Epithelial cell of esophagus (primary cell): ENCODE measurements at regions not wholly inside any gene's neighbourhood (a gene's known extent, or its start where the extent isn't known, plus 50 kb on each side); places are given as distances from the start of the nearest gene placed in this dataset.

Source experiments
- DNase-seq: peaks from one replicate; pipeline ENCODE4 v3.0.0; 2010; ENCODE audit warnings: low read depth
- H3K4me3 ChIP-seq: 2 replicates; pipeline ENCODE4 v1.5.1; 2011; ENCODE audit warnings: mild to moderate bottlenecking, low read length, control low read depth
- TF ChIP-seq, protein P1 (sequence below): IDR thresholded peaks from 2 replicates; pipeline ENCODE4 v1.5.1; 2011; ENCODE audit warnings: low read depth, mild to moderate bottlenecking, low read length, control low read depth, inconsistent platforms; ENCODE audit not compliant: insufficient read depth; ENCODE audit errors: missing control alignments

DNA sequence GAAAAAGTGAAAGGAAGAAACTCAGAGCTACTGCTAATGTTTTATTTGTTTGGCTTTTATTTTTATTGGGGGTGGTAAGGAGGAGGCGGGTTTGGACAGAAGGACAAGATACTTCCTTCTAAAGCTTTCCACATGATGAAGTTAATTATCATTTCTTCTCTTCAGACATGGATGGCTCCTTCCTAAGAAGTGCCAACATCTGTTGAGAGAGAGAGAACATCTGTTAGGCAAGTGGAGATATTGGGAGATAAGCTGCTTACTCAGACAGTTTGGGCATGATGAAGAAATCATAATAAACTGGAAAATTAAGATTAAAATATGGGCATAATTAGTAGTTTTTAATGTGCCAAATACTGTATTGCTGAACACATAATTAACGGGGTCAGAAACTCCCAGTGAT, 535.7 kb upstream of the INTU start:
- DNase-seq = no peak
- H3K4me3 ChIP-seq = no peak overlapping the region
- TF ChIP-seq, protein P1, sequence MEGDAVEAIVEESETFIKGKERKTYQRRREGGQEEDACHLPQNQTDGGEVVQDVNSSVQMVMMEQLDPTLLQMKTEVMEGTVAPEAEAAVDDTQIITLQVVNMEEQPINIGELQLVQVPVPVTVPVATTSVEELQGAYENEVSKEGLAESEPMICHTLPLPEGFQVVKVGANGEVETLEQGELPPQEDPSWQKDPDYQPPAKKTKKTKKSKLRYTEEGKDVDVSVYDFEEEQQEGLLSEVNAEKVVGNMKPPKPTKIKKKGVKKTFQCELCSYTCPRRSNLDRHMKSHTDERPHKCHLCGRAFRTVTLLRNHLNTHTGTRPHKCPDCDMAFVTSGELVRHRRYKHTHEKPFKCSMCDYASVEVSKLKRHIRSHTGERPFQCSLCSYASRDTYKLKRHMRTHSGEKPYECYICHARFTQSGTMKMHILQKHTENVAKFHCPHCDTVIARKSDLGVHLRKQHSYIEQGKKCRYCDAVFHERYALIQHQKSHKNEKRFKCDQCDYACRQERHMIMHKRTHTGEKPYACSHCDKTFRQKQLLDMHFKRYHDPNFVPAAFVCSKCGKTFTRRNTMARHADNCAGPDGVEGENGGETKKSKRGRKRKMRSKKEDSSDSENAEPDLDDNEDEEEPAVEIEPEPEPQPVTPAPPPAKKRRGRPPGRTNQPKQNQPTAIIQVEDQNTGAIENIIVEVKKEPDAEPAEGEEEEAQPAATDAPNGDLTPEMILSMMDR = no peak

DNA sequence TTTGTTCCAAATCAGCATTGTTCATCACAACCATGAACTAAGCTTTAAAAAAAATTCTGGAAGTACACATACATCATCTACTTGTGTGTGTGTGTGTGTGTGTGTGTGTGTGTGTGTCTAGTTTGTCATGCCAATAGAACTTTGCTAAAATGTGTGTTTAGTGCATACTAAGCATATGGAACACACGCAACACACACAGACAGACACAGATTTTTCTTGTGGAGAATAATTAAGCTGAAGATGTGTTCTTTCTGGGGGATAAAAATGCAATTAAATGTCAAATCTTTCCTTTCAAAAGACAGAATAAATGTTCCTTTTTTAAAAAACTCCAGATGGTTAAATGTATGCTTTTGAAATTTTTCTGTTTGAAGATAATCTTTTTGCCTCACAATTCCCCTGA, 530.4 kb upstream of the INTU start:
- TF ChIP-seq, protein P1 = no peak
- no peak overlapping the region for H3K4me3 ChIP-seq

DNA sequence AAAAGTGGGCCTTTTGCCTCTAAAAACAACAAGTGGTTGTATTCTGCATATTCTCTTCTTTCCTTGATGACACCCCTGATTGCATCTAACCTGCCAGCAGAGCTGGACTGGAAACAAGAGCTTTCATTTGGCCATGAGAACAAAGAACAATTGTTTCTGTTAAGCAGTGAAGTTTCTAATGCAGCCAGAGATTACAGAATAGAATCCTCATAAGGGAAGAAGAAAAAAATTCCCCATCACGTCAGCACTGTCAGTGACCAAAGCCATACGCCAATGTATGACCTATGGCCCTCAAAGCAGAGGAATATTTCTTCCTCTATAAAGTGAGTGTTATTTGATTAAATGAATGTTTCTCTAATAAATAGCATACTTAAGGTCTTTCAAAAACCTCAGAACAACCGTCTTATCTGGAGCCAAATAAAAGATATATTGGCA, 529.1 kb upstream of the INTU start:
- no peak for DNase-seq
- TF ChIP-seq, protein P1 = no peak

More for the DNA sequence above, 530.4 kb upstream of the INTU start:
- no peak for DNase-seq

DNA sequence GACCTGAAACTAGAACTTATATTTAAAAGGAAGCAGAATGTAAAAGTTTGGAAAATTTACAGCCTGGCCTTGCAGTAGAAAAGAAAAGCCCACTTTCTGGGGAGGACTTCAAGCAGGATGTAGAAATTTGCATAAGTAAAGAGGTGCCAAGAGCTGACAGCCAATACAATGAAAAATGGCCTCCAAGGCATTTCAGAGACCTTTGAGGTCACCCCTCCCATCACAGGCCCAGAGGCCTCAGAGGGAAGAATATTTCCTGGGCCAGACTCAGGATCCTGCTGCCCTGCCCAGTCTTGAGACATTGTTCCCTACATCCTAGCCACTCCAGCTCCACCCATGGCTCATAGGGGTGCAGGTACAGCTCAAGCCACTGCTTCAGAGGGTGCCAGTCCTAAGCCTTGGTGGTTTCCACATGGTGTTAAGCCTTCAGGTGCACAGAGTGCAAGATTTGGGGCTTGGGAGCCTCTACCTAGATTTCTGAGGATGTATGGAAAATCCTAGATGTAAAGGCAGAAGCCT, 518.9 kb upstream of the INTU start:
- no peak for DNase-seq
- no peak overlapping the region for H3K4me3 ChIP-seq
- TF ChIP-seq, protein P1 = no peak

More for the DNA sequence above, 529.1 kb upstream of the INTU start:
- H3K4me3 ChIP-seq = no peak overlapping the region

DNA sequence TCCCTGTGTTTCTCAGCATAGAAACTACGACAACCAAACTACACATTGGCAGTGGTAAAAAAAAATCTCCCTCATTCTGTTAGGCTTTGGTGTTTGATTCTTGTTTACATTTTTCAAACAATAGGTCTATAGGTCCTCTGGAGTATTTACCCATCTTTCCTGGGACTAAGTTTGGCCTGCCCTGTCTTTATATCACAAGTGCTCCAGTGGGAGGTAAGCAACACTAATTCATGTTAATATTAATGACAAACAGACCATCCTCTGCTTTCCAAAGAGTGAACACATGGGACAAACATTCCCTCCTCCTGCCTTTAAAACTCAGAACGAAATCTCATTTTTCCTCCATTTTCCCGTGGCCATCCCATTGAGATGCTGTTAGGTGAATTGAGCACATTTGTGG, 514.1 kb upstream of the INTU start:
- DNase-seq = no peak
- TF ChIP-seq, protein P1 = no peak
- no peak overlapping the region for H3K4me3 ChIP-seq

DNA sequence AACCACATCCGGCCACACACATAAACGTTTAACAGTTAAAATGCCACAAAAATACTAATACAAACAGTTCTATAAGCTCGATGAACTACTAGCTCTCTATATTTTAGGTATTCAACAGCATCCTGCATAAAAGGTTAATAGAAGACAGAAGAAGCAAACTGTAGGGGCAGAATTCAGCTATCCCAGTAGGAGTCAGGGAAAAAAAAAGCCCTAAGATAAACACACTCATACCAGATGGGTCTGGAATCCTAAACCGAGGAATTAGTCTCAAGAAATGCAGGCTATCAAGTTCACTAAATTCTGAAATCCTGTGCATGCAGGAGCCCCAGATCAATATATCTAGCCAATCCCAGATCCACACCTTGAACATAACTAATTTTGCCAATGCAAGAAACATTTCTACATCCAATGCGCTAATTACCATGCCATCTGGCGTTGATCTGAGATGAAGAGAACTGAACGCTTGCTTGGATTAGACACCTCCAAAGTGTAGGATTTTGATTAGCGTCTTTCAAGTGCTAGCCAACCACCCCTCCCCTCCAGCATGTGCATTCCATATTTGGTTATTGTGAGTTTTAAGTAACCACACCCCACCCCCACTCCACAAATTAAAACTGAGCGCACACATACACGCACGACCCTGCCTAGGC, 512.2 kb upstream of the INTU start:
- H3K4me3 ChIP-seq = no peak overlapping the region
- DNase-seq = no peak
- TF ChIP-seq, protein P1 = no peak

DNA sequence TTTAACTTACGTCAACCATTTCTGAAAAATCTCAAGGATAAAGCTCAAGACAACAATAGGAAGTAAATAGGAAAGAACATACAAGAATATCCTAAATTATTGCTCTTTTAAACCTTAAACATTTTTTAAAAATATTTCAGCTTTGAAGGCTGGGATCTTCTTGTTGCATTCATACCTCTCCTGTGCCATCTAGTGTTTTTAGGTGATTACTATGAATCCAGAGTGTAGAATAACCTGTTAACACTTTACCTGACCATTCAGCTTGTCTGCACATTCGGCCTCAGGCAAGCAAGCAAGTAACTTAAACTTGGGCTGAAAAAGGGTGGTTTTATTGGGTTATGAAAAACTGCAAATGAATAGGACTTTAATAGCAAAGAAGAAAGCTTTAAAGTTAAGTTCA, 507.8 kb upstream of the INTU start:
- TF ChIP-seq, protein P1 = peak; percentile 55
- peak; percentile 42 for DNase-seq
- H3K4me3 ChIP-seq = no peak overlapping the region
